RWPE2 (cell line): ENCODE measurements at regions not wholly inside any gene's neighbourhood (a gene's known extent, or its start where the extent isn't known, plus 50 kb on each side); places are given as distances from the start of the nearest gene placed in this dataset.

Source experiments
- ATAC-seq: fragments of 200-7000 bp; cut with Tn5 transposase; 3 replicates; pipeline ENCODE4 v1.9.1; 2021; ENCODE audit warnings: low read depth
- DNase-seq: peaks from one replicate; pipeline ENCODE4 v3.0.0-alpha.2; 2020; ENCODE audit warnings: low spot score
- H3K27ac ChIP-seq: fragments of 450-650 bp; 2 replicates; pipeline ENCODE4 v1.5.1; 2017; ENCODE audit warnings: mild to moderate bottlenecking; ENCODE audit not compliant: poor library complexity, severe bottlenecking
- H3K27me3 ChIP-seq: fragments of 250-450 bp; sonication (Bioruptor Pico); 2 replicates; pipeline ENCODE4 v1.5.1; 2021; ENCODE audit warnings: mild to moderate bottlenecking, moderate library complexity; ENCODE audit not compliant: insufficient read depth, poor library complexity, severe bottlenecking
- H3K36me3 ChIP-seq: fragments of 250-450 bp; sonication (Bioruptor Pico); 2 replicates; pipeline ENCODE4 v1.5.1; 2020; ENCODE audit warnings: low read depth, mild to moderate bottlenecking, moderate library complexity
- H3K4me1 ChIP-seq: fragments of 250-450 bp; sonication (Bioruptor Pico); 2 replicates; pipeline ENCODE4 v1.5.1; 2021; ENCODE audit warnings: mild to moderate bottlenecking, moderate library complexity; ENCODE audit not compliant: insufficient read depth, poor library complexity, severe bottlenecking
- H3K4me3 ChIP-seq: fragments of 250-450 bp; sonication (Bioruptor Pico); 2 replicates; pipeline ENCODE4 v1.5.1; 2021; ENCODE audit warnings: mild to moderate bottlenecking, moderate library complexity; ENCODE audit not compliant: severe bottlenecking
- H3K9me3 ChIP-seq: fragments of 250-450 bp; sonication (Bioruptor Pico); 2 replicates; pipeline ENCODE4 v1.5.1; 2021; ENCODE audit warnings: mild to moderate bottlenecking, moderate library complexity; ENCODE audit not compliant: severe bottlenecking
- TF ChIP-seq, protein P1 (sequence below): fragments of 450-650 bp; IDR thresholded peaks from one replicate; pipeline ENCODE4 v1.5.1; 2017; ENCODE audit warnings: mild to moderate bottlenecking, moderate library complexity; ENCODE audit not compliant: poor library complexity, severe bottlenecking

DNA sequence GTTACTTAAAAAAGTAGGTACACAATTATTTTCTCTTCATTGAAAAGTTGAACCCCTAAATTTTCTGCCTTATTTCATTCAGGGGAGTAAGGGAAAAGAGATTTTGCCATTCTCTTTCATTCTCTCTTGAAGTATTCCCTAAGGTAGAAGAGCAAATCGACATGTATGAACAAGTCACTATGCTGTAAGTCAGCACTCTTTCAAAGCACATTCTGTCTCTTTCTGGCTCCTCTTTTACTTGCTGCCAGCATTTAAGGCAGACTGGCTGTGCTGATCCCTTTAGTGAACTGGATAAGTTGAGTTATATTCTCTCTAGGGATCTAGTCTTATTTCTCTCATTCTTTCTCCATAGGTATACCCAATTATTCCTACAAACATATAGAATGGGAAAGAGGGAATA, 222.3 kb upstream of the ZWINT start:
- Histone ChIP-seq H3K27ac (no peak overlapping the region), H3K36me3 (no peaks in the 10 kb centered on the region), H3K4me3 (no peak overlapping the region), H3K27me3 (no peaks in the 10 kb centered on the region), H3K9me3 (no peaks in the 10 kb centered on the region), H3K4me1 (no peaks in the 10 kb centered on the region)
- ATAC-seq (no peak), DNase-seq (no peak)
- TF ChIP-seq, protein P1, sequence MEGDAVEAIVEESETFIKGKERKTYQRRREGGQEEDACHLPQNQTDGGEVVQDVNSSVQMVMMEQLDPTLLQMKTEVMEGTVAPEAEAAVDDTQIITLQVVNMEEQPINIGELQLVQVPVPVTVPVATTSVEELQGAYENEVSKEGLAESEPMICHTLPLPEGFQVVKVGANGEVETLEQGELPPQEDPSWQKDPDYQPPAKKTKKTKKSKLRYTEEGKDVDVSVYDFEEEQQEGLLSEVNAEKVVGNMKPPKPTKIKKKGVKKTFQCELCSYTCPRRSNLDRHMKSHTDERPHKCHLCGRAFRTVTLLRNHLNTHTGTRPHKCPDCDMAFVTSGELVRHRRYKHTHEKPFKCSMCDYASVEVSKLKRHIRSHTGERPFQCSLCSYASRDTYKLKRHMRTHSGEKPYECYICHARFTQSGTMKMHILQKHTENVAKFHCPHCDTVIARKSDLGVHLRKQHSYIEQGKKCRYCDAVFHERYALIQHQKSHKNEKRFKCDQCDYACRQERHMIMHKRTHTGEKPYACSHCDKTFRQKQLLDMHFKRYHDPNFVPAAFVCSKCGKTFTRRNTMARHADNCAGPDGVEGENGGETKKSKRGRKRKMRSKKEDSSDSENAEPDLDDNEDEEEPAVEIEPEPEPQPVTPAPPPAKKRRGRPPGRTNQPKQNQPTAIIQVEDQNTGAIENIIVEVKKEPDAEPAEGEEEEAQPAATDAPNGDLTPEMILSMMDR = no peak

DNA sequence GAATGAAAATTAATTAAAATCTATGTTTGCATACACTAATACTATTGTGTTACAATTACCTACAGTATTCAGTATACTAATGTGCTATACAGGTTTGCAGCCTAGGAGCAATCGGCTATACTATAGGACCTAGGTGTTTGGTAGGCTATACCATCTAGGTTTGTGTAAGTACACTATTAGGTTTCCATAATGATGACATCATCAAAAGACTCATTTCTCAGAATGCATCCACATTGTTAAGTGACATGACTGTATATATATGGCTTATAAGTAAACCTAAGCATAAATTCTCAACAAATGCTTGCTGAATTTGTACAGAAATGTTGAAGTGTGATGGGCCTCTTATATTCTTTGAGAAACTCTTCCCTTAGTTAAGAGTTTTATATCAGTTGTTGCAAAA, 206.5 kb upstream of the ZWINT start:
- Histone ChIP-seq H3K27me3 (no peaks in the 10 kb centered on the region), H3K36me3 (no peaks in the 10 kb centered on the region), H3K9me3 (no peaks in the 10 kb centered on the region), H3K4me1 (no peaks in the 10 kb centered on the region), H3K4me3 (no peak overlapping the region), H3K27ac (no peak overlapping the region)
- DNase-seq (no peak), ATAC-seq (no peak)
- TF ChIP-seq, protein P1 = no peak

DNA sequence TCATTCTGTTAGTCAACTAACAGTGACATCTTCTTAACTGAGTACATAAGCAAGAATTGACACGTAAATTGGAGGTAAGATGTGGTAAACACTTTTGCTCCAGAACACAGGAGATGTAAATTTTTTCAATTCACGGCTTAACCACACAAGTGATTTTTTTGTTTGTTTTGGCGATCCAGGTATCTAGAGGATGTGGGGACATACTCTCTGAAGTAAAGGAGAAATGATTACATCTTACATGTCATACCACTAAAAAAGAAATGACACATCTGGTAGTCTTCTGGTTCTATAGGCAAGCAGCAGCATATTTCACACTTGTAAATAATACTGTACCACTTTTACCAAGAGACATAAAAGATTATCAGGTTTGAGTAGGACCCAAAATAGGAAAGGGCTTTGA, 200.3 kb upstream of the ZWINT start:
- Histone ChIP-seq H3K4me3 (no peak overlapping the region), H3K27ac (no peak overlapping the region), H3K27me3 (no peaks in the 10 kb centered on the region), H3K9me3 (no peaks in the 10 kb centered on the region), H3K36me3 (no peaks in the 10 kb centered on the region), H3K4me1 (no peaks in the 10 kb centered on the region)
- ATAC-seq = no peak
- no peak for DNase-seq
- TF ChIP-seq, protein P1 = no peak

DNA sequence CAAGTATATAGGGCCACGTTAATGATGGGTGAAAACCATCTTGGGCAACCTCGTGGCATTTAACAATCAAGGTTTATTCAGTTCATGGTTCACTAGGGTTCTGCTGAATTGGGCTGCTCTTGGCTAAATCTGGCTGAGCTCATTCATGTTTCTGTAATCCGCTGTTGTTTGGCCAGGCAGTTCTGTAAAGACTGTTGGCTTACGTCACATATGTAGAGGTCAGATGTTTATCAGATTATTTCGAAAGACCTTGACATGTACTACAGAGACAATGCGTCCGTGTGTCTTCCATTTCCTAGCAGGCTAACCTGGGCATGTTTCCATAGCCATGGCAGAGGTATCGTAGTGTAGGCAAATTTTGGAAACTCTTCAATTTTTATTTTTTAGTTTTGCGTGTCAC, 190.0 kb upstream of the ZWINT start:
- no peaks in the 10 kb centered on the region for H3K4me1 ChIP-seq
- DNase-seq (no peak), ATAC-seq (no peak)
- TF ChIP-seq, protein P1 = no peak
- no peaks in the 10 kb centered on the region for H3K36me3 ChIP-seq
- no peak overlapping the region for H3K4me3 ChIP-seq
- no peaks in the 10 kb centered on the region for H3K27me3 ChIP-seq
- no peaks in the 10 kb centered on the region for H3K9me3 ChIP-seq
- no peak overlapping the region for H3K27ac ChIP-seq

DNA sequence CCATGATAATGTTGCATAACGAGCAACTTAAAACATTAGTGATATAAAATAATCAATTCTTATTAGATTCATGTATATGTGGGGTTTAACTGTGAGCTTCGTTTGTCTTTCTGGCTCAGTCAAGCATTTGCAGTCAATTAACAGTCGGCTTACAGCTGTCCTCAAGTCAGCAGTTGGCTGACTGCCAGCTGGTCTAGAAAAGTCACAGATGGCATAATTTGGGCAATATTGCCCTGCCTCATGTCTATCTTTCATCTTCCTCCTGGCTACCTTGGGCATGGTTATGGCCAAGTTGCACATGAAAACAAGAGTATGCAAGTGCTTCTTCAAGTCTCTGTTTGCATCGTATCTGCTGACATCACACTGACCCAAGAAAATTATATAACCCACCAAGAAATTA, 186.1 kb upstream of the ZWINT start:
- Histone ChIP-seq H3K36me3 (no peaks in the 10 kb centered on the region), H3K27ac (no peak overlapping the region), H3K4me3 (no peak overlapping the region), H3K27me3 (peaks cover 9% of the 10 kb centered on the region), H3K4me1 (no peaks in the 10 kb centered on the region), H3K9me3 (no peaks in the 10 kb centered on the region)
- TF ChIP-seq, protein P1 = no peak
- ATAC-seq = no peak
- no peak for DNase-seq
